Central memory CD8-positive, alpha-beta T cell (primary cell): ENCODE measurements at regions not wholly inside any gene's neighbourhood (a gene's known extent, or its start where the extent isn't known, plus 50 kb on each side); places are given as distances from the start of the nearest gene placed in this dataset.

Experiments used
- ATAC-seq: fragments of 150-1000 bp; cut with Tn5 transposase; replicated peaks from 2 replicates; pipeline ENCODE4 v1.10.0; 2022; ENCODE audit warnings: mild to moderate bottlenecking, moderate FRiP score, moderate number of reproducible peaks; ENCODE audit not compliant: poor library complexity, severe bottlenecking; ENCODE audit errors: extremely low read depth
- DNase-seq, 2 donors: peaks; one replicate each; pipeline ENCODE4 v3.0.0; 2021; ENCODE audit warnings: low spot score in 2 of 2
- H3K27ac Mint-ChIP-seq: one replicate; pipeline ENCODE4 v1.8.0; 2022; ENCODE audit warnings: low read depth, mild to moderate bottlenecking, moderate library complexity, mixed read lengths
- H3K27me3 Mint-ChIP-seq: one replicate; pipeline ENCODE4 v1.8.0; 2022; ENCODE audit warnings: mixed read lengths
- H3K36me3 Mint-ChIP-seq: one replicate; pipeline ENCODE4 v1.8.0; 2022; ENCODE audit warnings: mild to moderate bottlenecking, moderate library complexity, mixed read lengths; ENCODE audit not compliant: insufficient read depth
- H3K4me1 Mint-ChIP-seq: one replicate; pipeline ENCODE4 v1.8.0; 2022; ENCODE audit warnings: mixed read lengths
- H3K4me3 Mint-ChIP-seq: one replicate; pipeline ENCODE4 v1.8.0; 2022; ENCODE audit warnings: mild to moderate bottlenecking, moderate library complexity, mixed read lengths
- H3K9me3 Mint-ChIP-seq: one replicate; pipeline ENCODE4 v1.8.0; 2022; ENCODE audit warnings: mixed read lengths

DNA sequence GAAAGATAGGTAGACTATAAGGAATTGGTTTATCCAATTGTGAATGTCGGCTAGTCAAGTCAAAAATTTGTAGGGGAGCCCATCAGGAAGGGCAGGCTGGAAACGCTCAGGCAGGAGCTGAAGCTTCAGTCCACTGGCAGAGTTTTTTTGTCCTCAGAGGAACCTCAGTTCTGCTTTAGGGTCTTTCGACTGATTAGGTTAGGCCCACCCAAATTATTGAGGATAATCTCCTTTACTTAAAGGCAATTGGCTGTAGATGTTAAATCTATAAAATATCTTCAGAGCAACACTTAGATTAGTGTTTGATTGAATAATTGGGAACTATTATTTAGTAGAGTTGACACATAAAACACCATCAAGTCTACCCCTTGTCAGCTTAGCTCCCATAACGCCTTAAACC lies 105.5 kb upstream of the ARHGAP5 start:
- Mint-ChIP-seq H3K36me3 (no peaks in the 10 kb centered on the region), H3K27ac (no peak overlapping the region), H3K4me3 (no peak overlapping the region), H3K27me3 (peaks cover 6% of the 10 kb centered on the region), H3K4me1 (no peaks in the 10 kb centered on the region), H3K9me3 (no peaks in the 10 kb centered on the region)
- ATAC-seq (no peak), DNase-seq (no peak)

DNA sequence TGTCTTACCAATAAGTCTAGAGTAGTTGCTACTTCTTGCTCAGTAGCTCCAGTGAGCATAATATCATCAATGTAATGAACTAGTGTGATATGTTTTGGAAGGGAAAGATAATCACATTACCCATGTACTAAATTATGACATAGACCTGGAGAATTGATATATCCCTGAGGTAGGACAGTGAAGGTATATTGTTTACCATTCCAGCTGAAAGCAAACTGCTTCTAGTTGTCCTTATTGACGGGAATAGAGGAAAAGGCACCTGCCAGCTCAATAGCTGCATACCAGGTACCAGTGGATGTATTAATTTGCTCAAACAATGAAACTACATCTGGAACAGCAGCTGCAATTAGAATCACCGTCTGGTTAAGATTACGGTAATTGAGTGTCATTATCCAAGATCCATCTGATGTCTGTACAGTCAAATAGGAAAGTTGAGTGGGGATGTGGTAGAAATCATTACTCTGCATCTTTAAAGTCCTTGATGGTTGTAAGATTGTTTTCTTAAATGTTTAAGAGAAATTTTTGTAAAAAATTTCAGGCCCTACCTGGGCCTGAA lies 100.0 kb upstream of the ARHGAP5 start:
- H3K27ac Mint-ChIP-seq, result no peak overlapping the region
- H3K36me3 Mint-ChIP-seq, result no peaks in the 10 kb centered on the region
- H3K4me1 Mint-ChIP-seq, result no peaks in the 10 kb centered on the region
- H3K4me3 Mint-ChIP-seq, result no peak overlapping the region
- no peak for DNase-seq
- no peak for ATAC-seq
- peaks cover 6% of the 10 kb centered on the region for H3K27me3 Mint-ChIP-seq
- H3K9me3 Mint-ChIP-seq, result peaks cover 6% of the 10 kb centered on the region

GRCh38 chr14:31978423-31978822 lies 98.7 kb upstream of the ARHGAP5 start:
- Mint-ChIP-seq H3K9me3 (peaks cover 9% of the 10 kb centered on the region), H3K27me3 (peaks cover 6% of the 10 kb centered on the region), H3K4me3 (no peak overlapping the region), H3K4me1 (no peaks in the 10 kb centered on the region), H3K36me3 (no peaks in the 10 kb centered on the region), H3K27ac (no peak overlapping the region)
- DNase-seq (no peak), ATAC-seq (no peak)

DNA sequence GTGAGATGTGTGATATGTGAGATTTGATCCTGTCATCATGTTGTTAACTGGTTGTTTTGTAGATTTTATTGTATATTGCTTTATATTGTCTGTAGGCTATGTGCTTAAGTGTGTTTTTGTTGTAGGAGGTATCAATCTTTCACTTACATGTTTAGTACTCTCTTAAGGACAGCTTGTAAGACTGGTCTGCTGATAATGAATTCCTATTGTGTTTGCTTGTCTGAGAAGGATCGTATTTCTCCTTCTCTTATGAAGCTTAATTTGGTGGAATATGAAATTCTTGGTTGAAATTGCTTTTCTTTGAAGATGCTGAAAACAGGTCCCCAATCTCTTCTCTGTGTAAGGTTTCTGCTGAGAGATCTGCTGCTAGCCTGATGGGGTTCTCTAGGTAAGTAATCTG lies 94.5 kb upstream of the ARHGAP5 start:
- H3K4me3 Mint-ChIP-seq, result no peak overlapping the region
- ATAC-seq (no peak), DNase-seq (no peak)
- no peak overlapping the region for H3K27ac Mint-ChIP-seq
- no peaks in the 10 kb centered on the region for H3K36me3 Mint-ChIP-seq
- peaks cover 9% of the 10 kb centered on the region for H3K9me3 Mint-ChIP-seq
- no peaks in the 10 kb centered on the region for H3K4me1 Mint-ChIP-seq
- peaks cover 14% of the 10 kb centered on the region for H3K27me3 Mint-ChIP-seq

DNA sequence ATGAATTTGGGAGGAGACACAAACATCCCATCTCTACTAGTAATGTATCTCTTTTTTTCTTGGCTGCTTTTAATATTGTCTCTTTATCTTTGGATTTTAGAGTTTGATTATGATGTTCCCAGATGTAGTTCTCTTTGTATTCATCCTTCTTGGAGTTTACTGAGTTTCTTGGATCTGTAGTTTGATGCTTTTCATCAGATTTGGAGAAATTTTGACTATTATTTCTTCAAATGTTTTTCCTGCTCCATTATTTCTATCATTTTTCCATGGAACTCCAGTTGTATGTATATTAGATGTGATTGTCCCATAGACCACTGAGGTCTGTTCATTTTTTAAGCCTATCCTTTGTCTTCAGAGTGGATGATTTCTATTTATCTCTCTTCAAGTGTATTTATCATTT lies 90.7 kb upstream of the ARHGAP5 start:
- DNase-seq, result no peak
- Mint-ChIP-seq H3K36me3 (no peaks in the 10 kb centered on the region), H3K27me3 (peaks cover 31% of the 10 kb centered on the region), H3K4me1 (no peaks in the 10 kb centered on the region), H3K9me3 (peaks cover 9% of the 10 kb centered on the region), H3K4me3 (no peak overlapping the region), H3K27ac (no peak overlapping the region)
- no peak for ATAC-seq

- DNase-seq (no peak), ATAC-seq (no peak)
- no peaks in the 10 kb centered on the region for H3K9me3 Mint-ChIP-seq
- no peak overlapping the region for H3K27ac Mint-ChIP-seq
- H3K36me3 Mint-ChIP-seq, result no peaks in the 10 kb centered on the region
- H3K4me3 Mint-ChIP-seq, result no peak overlapping the region
- H3K27me3 Mint-ChIP-seq, result peaks cover 31% of the 10 kb centered on the region
- no peaks in the 10 kb centered on the region for H3K4me1 Mint-ChIP-seq
Measured at GRCh38 chr14:31987721-31988120, 89.4 kb upstream of the ARHGAP5 start.

GRCh38 chr14:31988244-31988643 lies 88.9 kb upstream of the ARHGAP5 start:
- Mint-ChIP-seq H3K27me3 (peaks cover 31% of the 10 kb centered on the region), H3K9me3 (no peaks in the 10 kb centered on the region), H3K36me3 (no peaks in the 10 kb centered on the region), H3K27ac (no peak overlapping the region), H3K4me3 (no peak overlapping the region), H3K4me1 (no peaks in the 10 kb centered on the region)
- ATAC-seq, result no peak
- no peak for DNase-seq

DNA sequence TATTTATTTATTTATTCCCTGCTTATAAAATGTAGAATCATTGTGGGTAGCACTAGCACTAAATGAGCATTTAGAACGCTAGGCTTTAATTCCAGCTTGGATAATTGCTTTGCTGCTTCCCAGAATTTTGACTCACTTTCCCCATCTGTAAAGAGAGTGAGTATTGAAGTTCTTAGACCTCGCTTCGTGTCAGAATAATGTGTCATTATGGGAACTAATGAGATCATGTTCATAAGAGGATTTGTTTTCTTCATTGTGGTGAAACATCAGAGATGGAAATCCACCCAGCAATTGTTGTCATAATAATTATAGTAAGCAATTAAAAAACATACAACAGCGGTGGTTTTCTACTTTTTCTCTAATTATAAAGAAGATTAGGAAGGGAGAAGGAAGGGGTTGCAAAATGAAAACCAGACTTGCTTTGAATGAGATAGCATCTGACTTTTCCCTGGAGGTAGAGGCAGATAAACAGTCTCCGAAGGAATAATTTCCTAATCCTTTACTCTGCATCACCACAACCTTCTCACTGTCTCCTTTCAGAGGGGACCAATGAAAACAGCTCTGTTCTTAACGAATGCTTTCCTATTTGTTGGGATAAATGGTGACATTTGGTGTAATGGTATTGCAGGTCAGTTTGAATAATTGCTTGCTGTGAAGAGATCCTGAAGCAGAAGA lies 86.8 kb upstream of the ARHGAP5 start:
- H3K27me3 Mint-ChIP-seq, result peaks cover 40% of the 10 kb centered on the region
- no peaks in the 10 kb centered on the region for H3K36me3 Mint-ChIP-seq
- ATAC-seq, result no peak
- H3K4me1 Mint-ChIP-seq, result no peaks in the 10 kb centered on the region
- no peak for DNase-seq
- no peak overlapping the region for H3K27ac Mint-ChIP-seq
- no peaks in the 10 kb centered on the region for H3K9me3 Mint-ChIP-seq
- no peak overlapping the region for H3K4me3 Mint-ChIP-seq

DNA sequence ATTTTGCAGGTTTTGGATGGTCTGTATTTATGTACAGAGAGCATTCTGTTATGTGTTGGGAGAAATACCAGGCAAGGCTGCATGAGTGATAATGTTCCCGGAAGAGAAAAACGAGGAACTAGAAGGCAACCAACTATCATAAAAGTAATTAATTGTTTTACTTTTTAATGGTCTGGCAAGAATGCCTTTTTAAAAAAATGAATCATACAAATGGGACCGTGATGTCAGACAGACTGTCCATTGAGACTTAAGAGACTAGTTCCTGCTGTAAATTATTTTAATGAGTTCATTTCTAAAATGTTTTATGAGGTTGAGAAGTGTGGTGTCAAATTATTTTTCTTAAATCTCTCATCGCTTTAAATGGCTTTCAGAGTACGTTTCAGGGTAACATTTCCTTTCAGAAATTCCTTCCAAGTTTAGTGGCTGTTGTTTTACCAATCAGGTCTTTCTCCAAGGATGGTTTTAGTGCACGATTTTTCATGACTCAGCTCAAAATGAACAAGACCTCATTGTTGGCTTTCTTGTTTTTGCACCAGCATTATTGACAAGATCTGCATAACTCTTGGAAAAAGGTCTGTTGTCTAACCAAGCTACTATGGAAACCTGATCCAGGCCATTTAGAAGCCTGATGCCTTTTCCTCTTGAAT lies 86.1 kb upstream of the ARHGAP5 start:
- Mint-ChIP-seq H3K27me3 (peaks cover 42% of the 10 kb centered on the region), H3K4me3 (no peak overlapping the region), H3K27ac (no peak overlapping the region), H3K9me3 (no peaks in the 10 kb centered on the region), H3K4me1 (no peaks in the 10 kb centered on the region), H3K36me3 (no peaks in the 10 kb centered on the region)
- ATAC-seq (no peak), DNase-seq (no peak)

DNA sequence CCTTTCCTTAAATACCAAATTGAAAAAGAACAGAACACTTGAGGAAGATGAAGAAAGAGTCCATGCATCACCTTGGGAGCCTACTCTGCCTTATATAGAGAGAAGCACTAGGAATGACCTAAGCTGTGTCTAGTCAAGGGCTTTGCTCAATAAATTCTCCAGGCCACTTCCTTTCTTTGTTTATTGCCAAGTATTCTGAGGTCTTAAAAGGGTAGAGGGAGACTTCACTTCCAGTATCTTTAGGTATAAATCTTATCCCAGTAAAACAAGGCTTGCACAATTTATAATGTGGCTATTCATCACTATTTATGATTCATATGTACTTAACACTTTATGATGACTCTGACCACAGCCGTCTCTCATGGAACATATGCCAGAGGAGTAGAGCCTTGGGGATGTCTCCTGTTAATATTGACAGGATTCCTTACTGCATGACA lies 85.1 kb upstream of the ARHGAP5 start:
- DNase-seq, result no peak

DNA sequence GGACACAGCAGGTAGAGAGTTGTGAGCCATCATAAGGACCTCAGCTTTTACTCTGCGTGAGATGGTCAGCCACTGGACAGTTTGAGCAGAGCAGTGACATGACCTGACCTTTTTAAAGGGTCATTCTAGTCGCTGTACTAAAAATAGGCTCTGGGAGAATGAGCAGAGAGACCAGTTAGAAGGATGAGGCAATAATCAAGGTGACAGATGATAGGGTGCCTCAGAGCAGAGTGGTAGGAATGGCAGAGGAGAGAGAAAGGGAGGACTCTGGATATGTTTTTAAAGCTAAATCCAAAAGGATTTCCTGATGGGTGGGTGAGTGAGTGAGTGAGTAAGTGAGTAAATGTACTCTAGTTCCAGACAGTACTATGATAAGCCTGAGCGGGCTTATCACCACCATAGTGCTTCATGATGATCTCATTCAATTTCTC lies 83.6 kb upstream of the ARHGAP5 start:
- Mint-ChIP-seq H3K4me3 (no peak overlapping the region), H3K9me3 (no peaks in the 10 kb centered on the region), H3K27me3 (peaks cover 30% of the 10 kb centered on the region), H3K27ac (no peak overlapping the region), H3K36me3 (no peaks in the 10 kb centered on the region), H3K4me1 (no peaks in the 10 kb centered on the region)
- ATAC-seq, result no peak
- DNase-seq, result no peak

More for the DNA sequence above, 85.1 kb upstream of the ARHGAP5 start:
- Mint-ChIP-seq H3K27ac (no peak overlapping the region), H3K9me3 (no peaks in the 10 kb centered on the region), H3K36me3 (no peaks in the 10 kb centered on the region), H3K4me3 (no peak overlapping the region), H3K4me1 (no peaks in the 10 kb centered on the region), H3K27me3 (peaks cover 32% of the 10 kb centered on the region)
- ATAC-seq, result no peak

DNA sequence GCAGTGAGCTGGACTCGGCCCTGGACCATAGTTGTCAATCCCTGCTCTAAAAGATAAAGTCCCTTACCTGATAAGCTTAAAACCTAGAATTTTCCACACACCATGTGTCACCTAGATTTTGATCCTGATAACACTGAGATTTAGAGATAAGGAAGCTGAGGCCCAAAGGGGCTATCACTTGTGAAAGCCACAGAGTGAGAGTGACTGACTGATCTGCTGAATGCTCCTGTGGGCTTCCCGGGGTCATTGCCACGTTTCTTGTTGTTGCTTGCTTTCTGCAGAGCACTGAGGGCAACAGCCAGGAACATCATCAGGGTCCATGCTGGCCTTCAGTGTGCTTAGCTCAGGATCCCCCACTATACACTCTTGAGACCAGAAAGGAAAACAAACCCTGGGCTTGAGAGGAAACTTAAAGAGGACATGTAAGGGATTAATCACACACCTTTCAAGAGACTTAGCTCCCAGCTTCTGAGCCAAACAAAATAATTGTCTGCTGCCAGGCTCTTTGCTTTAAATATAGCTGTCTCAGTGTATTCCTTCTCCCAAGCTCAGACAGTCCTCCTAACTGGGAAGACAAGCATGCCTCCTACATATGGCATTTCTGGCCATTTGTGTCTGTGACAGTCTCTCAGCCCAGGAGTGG lies 82.6 kb upstream of the ARHGAP5 start:
- no peaks in the 10 kb centered on the region for H3K36me3 Mint-ChIP-seq
- ATAC-seq (no peak), DNase-seq (no peak)
- no peak overlapping the region for H3K4me3 Mint-ChIP-seq
- no peak overlapping the region for H3K27ac Mint-ChIP-seq
- H3K4me1 Mint-ChIP-seq, result no peaks in the 10 kb centered on the region
- H3K9me3 Mint-ChIP-seq, result no peaks in the 10 kb centered on the region
- H3K27me3 Mint-ChIP-seq, result peaks cover 29% of the 10 kb centered on the region

- DNase-seq (no peak), ATAC-seq (no peak)
- H3K27ac Mint-ChIP-seq, result no peak overlapping the region
- no peak overlapping the region for H3K4me3 Mint-ChIP-seq
- no peaks in the 10 kb centered on the region for H3K4me1 Mint-ChIP-seq
- H3K36me3 Mint-ChIP-seq, result no peaks in the 10 kb centered on the region
- peaks cover 17% of the 10 kb centered on the region for H3K27me3 Mint-ChIP-seq
- H3K9me3 Mint-ChIP-seq, result no peaks in the 10 kb centered on the region
Measured at GRCh38 chr14:32003585-32003984, 73.5 kb upstream of the ARHGAP5 start.
